ENCODE measurements at regions not wholly inside any gene's neighbourhood (a gene's known extent, or its start where the extent isn't known, plus 50 kb on each side); places are given as distances from the start of the nearest gene placed in this dataset.

DNA sequence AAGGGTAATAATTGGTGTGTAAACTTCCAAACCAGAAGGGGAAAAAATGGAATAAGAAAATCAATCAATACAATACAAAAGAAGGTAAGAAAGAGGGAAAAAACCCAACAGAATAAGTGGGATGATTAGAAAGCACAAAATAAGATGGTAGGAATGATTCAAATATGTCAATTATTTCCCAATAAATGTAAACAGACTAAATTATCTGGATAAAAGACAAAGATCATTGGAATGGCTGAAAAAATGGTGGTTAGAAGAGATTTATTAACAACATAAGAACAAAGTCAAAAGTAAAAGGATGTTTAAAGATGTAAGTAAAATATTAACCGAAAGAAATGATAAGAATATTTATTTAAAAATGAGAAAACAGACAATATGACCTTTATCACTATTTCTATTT, 103.5 kb upstream of the YWHAQ start:
- no peak overlapping the region for H3K27ac Mint-ChIP-seq
- H3K9me3 Mint-ChIP-seq (ENCODE audit: low read depth) = peaks cover 10% of the 10 kb centered on the region
- no peaks in the 10 kb centered on the region for H3K4me1 Mint-ChIP-seq (ENCODE audit: low read depth)
- H3K27me3 Mint-ChIP-seq = peaks cover 3% of the 10 kb centered on the region
- no peaks in the 10 kb centered on the region for H3K36me3 Mint-ChIP-seq (ENCODE audit: insufficient read depth)
- DNase-seq (ENCODE audit: low spot score, unreplicated experiment) = no peak
- H3K4me3 Mint-ChIP-seq (ENCODE audit: low read depth) = no peak overlapping the region
- TF ChIP-seq, protein P1, sequence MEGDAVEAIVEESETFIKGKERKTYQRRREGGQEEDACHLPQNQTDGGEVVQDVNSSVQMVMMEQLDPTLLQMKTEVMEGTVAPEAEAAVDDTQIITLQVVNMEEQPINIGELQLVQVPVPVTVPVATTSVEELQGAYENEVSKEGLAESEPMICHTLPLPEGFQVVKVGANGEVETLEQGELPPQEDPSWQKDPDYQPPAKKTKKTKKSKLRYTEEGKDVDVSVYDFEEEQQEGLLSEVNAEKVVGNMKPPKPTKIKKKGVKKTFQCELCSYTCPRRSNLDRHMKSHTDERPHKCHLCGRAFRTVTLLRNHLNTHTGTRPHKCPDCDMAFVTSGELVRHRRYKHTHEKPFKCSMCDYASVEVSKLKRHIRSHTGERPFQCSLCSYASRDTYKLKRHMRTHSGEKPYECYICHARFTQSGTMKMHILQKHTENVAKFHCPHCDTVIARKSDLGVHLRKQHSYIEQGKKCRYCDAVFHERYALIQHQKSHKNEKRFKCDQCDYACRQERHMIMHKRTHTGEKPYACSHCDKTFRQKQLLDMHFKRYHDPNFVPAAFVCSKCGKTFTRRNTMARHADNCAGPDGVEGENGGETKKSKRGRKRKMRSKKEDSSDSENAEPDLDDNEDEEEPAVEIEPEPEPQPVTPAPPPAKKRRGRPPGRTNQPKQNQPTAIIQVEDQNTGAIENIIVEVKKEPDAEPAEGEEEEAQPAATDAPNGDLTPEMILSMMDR (IDR thresholded peaks at IDR 0.05; ENCODE audit: unreplicated experiment) = no peak

GRCh38 chr2:9735335-9735734, 104.5 kb upstream of the YWHAQ start:
- TF ChIP-seq, protein P1 (IDR thresholded peaks at IDR 0.05; ENCODE audit: unreplicated experiment) = no peak
- no peaks in the 10 kb centered on the region for H3K4me1 Mint-ChIP-seq (ENCODE audit: low read depth)
- H3K36me3 Mint-ChIP-seq (ENCODE audit: insufficient read depth) = no peaks in the 10 kb centered on the region
- H3K9me3 Mint-ChIP-seq (ENCODE audit: low read depth) = peaks cover 10% of the 10 kb centered on the region
- H3K4me3 Mint-ChIP-seq (ENCODE audit: low read depth) = no peak overlapping the region
- H3K27ac Mint-ChIP-seq = no peak overlapping the region
- peaks cover under 1% of the 10 kb centered on the region for H3K27me3 Mint-ChIP-seq
- DNase-seq (ENCODE audit: low spot score, unreplicated experiment) = no peak

GRCh38 chr2:9736021-9736420, 105.2 kb upstream of the YWHAQ start:
- no peaks in the 10 kb centered on the region for H3K36me3 Mint-ChIP-seq (ENCODE audit: insufficient read depth)
- H3K9me3 Mint-ChIP-seq (ENCODE audit: low read depth) = peaks cover 10% of the 10 kb centered on the region
- no peak overlapping the region for H3K4me3 Mint-ChIP-seq (ENCODE audit: low read depth)
- no peak for DNase-seq (ENCODE audit: low spot score, unreplicated experiment)
- no peaks in the 10 kb centered on the region for H3K4me1 Mint-ChIP-seq (ENCODE audit: low read depth)
- TF ChIP-seq, protein P1 (IDR thresholded peaks at IDR 0.05; ENCODE audit: unreplicated experiment) = no peak
- H3K27ac Mint-ChIP-seq = no peak overlapping the region
- no peaks in the 10 kb centered on the region for H3K27me3 Mint-ChIP-seq

- peaks cover 10% of the 10 kb centered on the region for H3K9me3 Mint-ChIP-seq (ENCODE audit: low read depth)
- no peaks in the 10 kb centered on the region for H3K36me3 Mint-ChIP-seq (ENCODE audit: insufficient read depth)
- TF ChIP-seq, protein P1 (IDR thresholded peaks at IDR 0.05; ENCODE audit: unreplicated experiment) = no peak
- no peaks in the 10 kb centered on the region for H3K27me3 Mint-ChIP-seq
- H3K4me1 Mint-ChIP-seq (ENCODE audit: low read depth) = no peaks in the 10 kb centered on the region
- H3K27ac Mint-ChIP-seq = peak overlapping the region; percentile 67
- H3K4me3 Mint-ChIP-seq (ENCODE audit: low read depth) = no peak overlapping the region
- no peak for DNase-seq (ENCODE audit: low spot score, unreplicated experiment)
Observed at GRCh38 chr2:9737053-9737875, 106.0 kb upstream of the TAF1B start.

GRCh38 chr2:9738062-9738461, 105.2 kb upstream of the TAF1B start:
- peaks cover 10% of the 10 kb centered on the region for H3K9me3 Mint-ChIP-seq (ENCODE audit: low read depth)
- H3K4me1 Mint-ChIP-seq (ENCODE audit: low read depth) = no peaks in the 10 kb centered on the region
- H3K4me3 Mint-ChIP-seq (ENCODE audit: low read depth) = no peak overlapping the region

More at GRCh38 chr2:9738062-9738461, 105.2 kb upstream of the TAF1B start:
- H3K27ac Mint-ChIP-seq = peak overlapping the region; percentile 67
- no peaks in the 10 kb centered on the region for H3K27me3 Mint-ChIP-seq
- DNase-seq (ENCODE audit: low spot score, unreplicated experiment) = no peak
- no peaks in the 10 kb centered on the region for H3K36me3 Mint-ChIP-seq (ENCODE audit: insufficient read depth)
- TF ChIP-seq, protein P1 (IDR thresholded peaks at IDR 0.05; ENCODE audit: unreplicated experiment) = no peak

All from progenitor cell of endocrine pancreas (in vitro differentiated cells).